ENCODE measurements at regions not wholly inside any gene's neighbourhood (a gene's known extent, or its start where the extent isn't known, plus 50 kb on each side); places are given as distances from the start of the nearest gene placed in this dataset.

GRCh38 chr5:124651663-124652513, 94.6 kb downstream of the ZNF608 start (continued):
- no peak for TF ChIP-seq ZNF140 (CRISPR knock-in tag; IDR thresholded peaks at IDR 0.05)
- TF ChIP-seq KLF16 (IDR thresholded peaks at IDR 0.05), result peak; percentile 96
- no peak for TF ChIP-seq ZNF586 (CRISPR knock-in tag; conservative IDR thresholded peaks at IDR 0.05)
- 0 out of 2 replicates have a peak, but pooled peaks have one; percentile 22 for TF ChIP-seq ZNF668 (CRISPR knock-in tag; IDR thresholded peaks at IDR 0.05)
- 0 out of 2 replicates have a peak, but pooled peaks have one; percentile 19 for TF ChIP-seq FOXP4 (CRISPR knock-in tag; IDR thresholded peaks at IDR 0.05; ENCODE audit: borderline replicate concordance)
- TF ChIP-seq ZNF398 (CRISPR knock-in tag; IDR thresholded peaks at IDR 0.05), result no peak
- peak; percentile 97 for TF ChIP-seq HDAC2 (IDR thresholded peaks at IDR 0.05)
- peak; percentile 82 for TF ChIP-seq SMAD1 (IDR thresholded peaks at IDR 0.05; ENCODE audit: low read depth, low read length, partially characterized antibody)
- TF ChIP-seq MAX (CRISPR knock-in tag; IDR thresholded peaks at IDR 0.05), result peak; percentile 94
- TF ChIP-seq ZNF133 (CRISPR knock-in tag; IDR thresholded peaks at IDR 0.05), result no peak
- no peak for TF ChIP-seq RNF219 (CRISPR knock-in tag; IDR thresholded peaks at IDR 0.05)
- no peak for TF ChIP-seq CBX1 (IDR thresholded peaks at IDR 0.05; ENCODE audit: low read depth)
- 0 out of 2 replicates have a peak, but pooled peaks have one; percentile 66 for TF ChIP-seq ELF4 (CRISPR knock-in tag; IDR thresholded peaks at IDR 0.05)
- no peak for TF ChIP-seq SP2 (IDR thresholded peaks at IDR 0.05; ENCODE audit: extremely low read depth, low read depth, low read length, poor library complexity, severe bottlenecking)
- TF ChIP-seq JUND (IDR thresholded peaks at IDR 0.05; ENCODE audit: borderline replicate concordance, low read depth, low read length), result peak; percentile 77
- peak; percentile 75; the same call in 1 of the 3 replicates for TF ChIP-seq JUND (tag; IDR thresholded peaks at IDR 0.05; ENCODE audit: borderline replicate concordance, low read depth, low read length)
- TF ChIP-seq RAD51 (IDR thresholded peaks at IDR 0.05; ENCODE audit: borderline replicate concordance, low read depth), result peak; percentile 50; the same call in 1 of the 2 replicates
- TF ChIP-seq ZNF76 (CRISPR knock-in tag; IDR thresholded peaks at IDR 0.05; ENCODE audit: borderline replicate concordance), result no peak
- TF ChIP-seq FOXJ2 (tag; IDR thresholded peaks at IDR 0.05), result peak; percentile 56; the same call in 1 of the 2 replicates
- TF ChIP-seq KAT8 (IDR thresholded peaks at IDR 0.05; ENCODE audit: low read depth), result no peak
- TF ChIP-seq ZNF253 (CRISPR knock-in tag; conservative IDR thresholded peaks at IDR 0.05), result no peak

Measured in K562 (cell line).